ENCODE measurements at regions not wholly inside any gene's neighbourhood (a gene's known extent, or its start where the extent isn't known, plus 50 kb on each side); places are given as distances from the start of the nearest gene placed in this dataset.

DNA sequence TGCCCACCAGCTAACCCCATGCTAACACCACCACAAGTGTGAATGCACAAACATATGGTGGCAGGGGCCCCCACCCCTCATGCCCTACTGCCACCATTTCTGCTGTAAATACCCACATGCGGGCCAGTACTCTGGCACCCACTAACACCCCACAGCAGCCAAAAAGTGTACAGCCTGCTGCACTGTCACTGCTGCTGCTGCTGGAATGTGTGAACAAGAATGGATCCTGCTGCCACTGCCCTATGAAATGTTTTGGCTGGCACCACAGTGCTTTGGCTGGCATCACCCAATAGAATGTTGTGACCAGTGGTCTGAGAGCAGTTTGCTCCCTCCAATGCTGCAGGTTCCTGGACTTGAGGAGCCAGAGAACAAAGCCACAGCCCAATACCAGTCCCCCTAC, 606.6 kb upstream of the SORCS1 start:
- TF ChIP-seq, protein P1, sequence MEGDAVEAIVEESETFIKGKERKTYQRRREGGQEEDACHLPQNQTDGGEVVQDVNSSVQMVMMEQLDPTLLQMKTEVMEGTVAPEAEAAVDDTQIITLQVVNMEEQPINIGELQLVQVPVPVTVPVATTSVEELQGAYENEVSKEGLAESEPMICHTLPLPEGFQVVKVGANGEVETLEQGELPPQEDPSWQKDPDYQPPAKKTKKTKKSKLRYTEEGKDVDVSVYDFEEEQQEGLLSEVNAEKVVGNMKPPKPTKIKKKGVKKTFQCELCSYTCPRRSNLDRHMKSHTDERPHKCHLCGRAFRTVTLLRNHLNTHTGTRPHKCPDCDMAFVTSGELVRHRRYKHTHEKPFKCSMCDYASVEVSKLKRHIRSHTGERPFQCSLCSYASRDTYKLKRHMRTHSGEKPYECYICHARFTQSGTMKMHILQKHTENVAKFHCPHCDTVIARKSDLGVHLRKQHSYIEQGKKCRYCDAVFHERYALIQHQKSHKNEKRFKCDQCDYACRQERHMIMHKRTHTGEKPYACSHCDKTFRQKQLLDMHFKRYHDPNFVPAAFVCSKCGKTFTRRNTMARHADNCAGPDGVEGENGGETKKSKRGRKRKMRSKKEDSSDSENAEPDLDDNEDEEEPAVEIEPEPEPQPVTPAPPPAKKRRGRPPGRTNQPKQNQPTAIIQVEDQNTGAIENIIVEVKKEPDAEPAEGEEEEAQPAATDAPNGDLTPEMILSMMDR (IDR thresholded peaks at IDR 0.05; ENCODE audit: borderline replicate concordance, extremely low read depth, insufficient read depth) = no peak
- H3K36me3 ChIP-seq (ENCODE audit: control insufficient read depth in 2 of 3, insufficient read depth in 3 of 3, low read length in 3 of 3) = no peaks in the 10 kb centered on the region
- H3K9ac ChIP-seq (ENCODE audit: low read length in 3 of 3) = no peak overlapping the region
- FAIRE-seq (no peak), DNase-seq (no peak)
- H3K4me1 ChIP-seq (ENCODE audit: control insufficient read depth in 2 of 3, insufficient read depth in 2 of 3, low read depth in 1 of 3, low read length in 3 of 3) = no peaks in the 10 kb centered on the region
- H3K9me3 ChIP-seq (ENCODE audit: control insufficient read depth in 2 of 3, insufficient read depth in 1 of 3, low read length in 3 of 3) = peaks cover 0 to 14% (median 6%) of the 10 kb centered on the region in 3 donors
- intact Hi-C loops (cut with DNase I) = no loop called here
- H3K27ac ChIP-seq (ENCODE audit: low read depth in 2 of 2, low read length in 2 of 2) = no peak overlapping the region
- H3K4me3 ChIP-seq (ENCODE audit: low read length in 3 of 3) = no peak overlapping the region
- H3K27me3 ChIP-seq (ENCODE audit: control insufficient read depth, insufficient read depth, low read length) = no peaks in the 10 kb centered on the region

DNA sequence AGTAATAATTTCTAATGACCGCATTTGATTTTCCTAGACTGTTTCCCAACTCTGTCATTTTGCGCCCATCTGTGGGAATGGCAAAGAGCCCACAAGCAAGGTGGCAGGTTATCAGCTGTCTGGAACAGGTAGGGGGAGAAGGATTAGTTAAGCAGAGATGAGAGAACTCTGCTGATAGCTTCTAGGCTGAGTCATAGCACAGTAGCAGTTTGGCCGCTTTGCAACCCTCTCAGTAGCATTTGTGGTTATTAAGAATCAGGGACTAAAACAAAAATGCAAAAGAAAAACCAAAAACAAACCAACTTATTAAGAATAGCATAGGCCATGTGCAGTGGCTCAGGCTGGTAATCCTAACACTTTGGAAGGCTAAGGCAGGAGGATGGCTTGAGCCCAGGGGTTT, 602.7 kb upstream of the SORCS1 start:
- FAIRE-seq = no peak
- TF ChIP-seq, protein P1 (IDR thresholded peaks at IDR 0.05; ENCODE audit: borderline replicate concordance, extremely low read depth, insufficient read depth) = no peak
- Histone ChIP-seq H3K4me3 (ENCODE audit: low read length in 3 of 3) (no peak overlapping the region), H3K27me3 (ENCODE audit: control insufficient read depth, insufficient read depth, low read length) (no peaks in the 10 kb centered on the region), H3K9me3 (ENCODE audit: control insufficient read depth in 2 of 3, insufficient read depth in 1 of 3, low read length in 3 of 3) (no peaks in the 10 kb centered on the region), H3K9ac (ENCODE audit: low read length in 3 of 3) (no peak overlapping the region), H3K4me1 (ENCODE audit: control insufficient read depth in 2 of 3, insufficient read depth in 2 of 3, low read depth in 1 of 3, low read length in 3 of 3) (no peaks in the 10 kb centered on the region), H3K36me3 (ENCODE audit: control insufficient read depth in 2 of 3, insufficient read depth in 3 of 3, low read length in 3 of 3) (no peaks in the 10 kb centered on the region), H3K27ac (ENCODE audit: low read depth in 2 of 2, low read length in 2 of 2) (no peak overlapping the region)
- intact Hi-C loops (cut with DNase I) = no loop called here
- DNase-seq = no peak

DNA sequence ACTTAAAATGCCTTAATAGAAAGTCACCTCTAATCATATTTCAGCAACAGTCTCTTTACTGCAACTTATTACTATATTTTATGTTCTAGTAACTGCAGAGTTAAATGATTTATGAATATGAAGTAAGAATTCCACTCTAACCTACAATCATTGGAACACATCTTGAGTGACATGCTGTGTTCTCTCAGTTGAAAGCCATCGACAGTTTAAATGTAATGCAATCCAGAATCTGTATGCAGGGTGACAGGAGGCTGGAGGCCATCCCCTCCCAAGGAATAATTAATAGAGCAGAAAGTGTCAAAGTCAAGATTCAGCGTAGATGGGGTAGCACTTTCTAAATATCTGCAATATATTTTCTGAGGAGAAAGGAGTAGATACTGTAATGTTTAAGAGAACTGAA, 590.3 kb upstream of the SORCS1 start:
- FAIRE-seq = no peak

More for the DNA sequence above, 590.3 kb upstream of the SORCS1 start:
- no peak overlapping the region for H3K9ac ChIP-seq (ENCODE audit: low read length in 3 of 3)
- H3K4me3 ChIP-seq (ENCODE audit: low read length in 3 of 3) = no peak overlapping the region
- no peak for DNase-seq
- no peak overlapping the region for H3K27ac ChIP-seq (ENCODE audit: low read depth in 2 of 2, low read length in 2 of 2)
- intact Hi-C loops (cut with DNase I) = no loop called here
- no peaks in the 10 kb centered on the region for H3K36me3 ChIP-seq (ENCODE audit: control insufficient read depth in 2 of 3, insufficient read depth in 3 of 3, low read length in 3 of 3)
- H3K4me1 ChIP-seq (ENCODE audit: control insufficient read depth in 2 of 3, insufficient read depth in 2 of 3, low read depth in 1 of 3, low read length in 3 of 3) = no peaks in the 10 kb centered on the region
- no peaks in the 10 kb centered on the region for H3K9me3 ChIP-seq (ENCODE audit: control insufficient read depth in 2 of 3, insufficient read depth in 1 of 3, low read length in 3 of 3)
- H3K27me3 ChIP-seq (ENCODE audit: control insufficient read depth, insufficient read depth, low read length) = no peaks in the 10 kb centered on the region
- TF ChIP-seq, protein P1 (IDR thresholded peaks at IDR 0.05; ENCODE audit: borderline replicate concordance, extremely low read depth, insufficient read depth) = no peak

Measured in kidney (tissue), 13 donors.